ENCODE measurements at regions not wholly inside any gene's neighbourhood (a gene's known extent, or its start where the extent isn't known, plus 50 kb on each side); places are given as distances from the start of the nearest gene placed in this dataset.

- Mint-ChIP-seq H3K4me1 (ENCODE audit: low read depth) (no peaks in the 10 kb centered on the region), H3K4me3 (no peak overlapping the region), H3K36me3 (ENCODE audit: low read depth) (no peaks in the 10 kb centered on the region), H3K27ac (no peak overlapping the region), H3K27me3 (ENCODE audit: low read depth) (peaks cover 19% of the 10 kb centered on the region), H3K9me3 (peaks cover 4% of the 10 kb centered on the region)
- no peak for DNase-seq
- CTCF ChIA-PET, result interaction anchor here (1.1 kb wide), 1 partner anchor 51 kb away, joined by 6 read pairs; no protein-coding TSS in a partner anchor
- intact Hi-C loops (cut with micrococcal nuclease), result no loop called here
Measured at GRCh38 chr15:101590785-101591184, 61.4 kb downstream of the TM2D3 start.

DNA sequence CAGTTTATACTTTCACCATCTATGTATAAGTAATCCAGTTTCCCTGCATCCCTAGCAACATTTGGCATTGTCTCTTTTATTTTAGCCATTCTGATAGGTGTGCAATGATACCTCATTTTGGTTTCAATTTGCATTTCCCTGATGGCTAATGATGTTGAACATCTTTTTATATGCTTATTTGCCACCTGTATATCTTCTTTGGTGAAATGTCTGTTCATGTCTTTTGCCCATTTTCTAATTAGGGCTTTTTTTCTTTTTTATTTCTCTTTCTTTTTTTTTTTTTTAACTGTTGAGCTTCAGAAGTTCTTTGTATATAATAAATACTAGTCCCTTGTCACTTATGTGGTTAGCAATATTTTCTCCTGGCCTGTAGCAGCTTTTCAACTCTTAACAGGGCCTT lies 68.9 kb downstream of the TM2D3 start:
- Mint-ChIP-seq H3K36me3 (ENCODE audit: low read depth) (no peaks in the 10 kb centered on the region), H3K27me3 (ENCODE audit: low read depth) (peaks cover 36% of the 10 kb centered on the region), H3K4me3 (no peak overlapping the region), H3K27ac (no peak overlapping the region), H3K9me3 (peaks cover 4% of the 10 kb centered on the region), H3K4me1 (ENCODE audit: low read depth) (peaks cover 4% of the 10 kb centered on the region)
- CTCF ChIA-PET, result no interaction called here
- intact Hi-C loops (cut with micrococcal nuclease), result no loop called here
- no peak for DNase-seq

DNA sequence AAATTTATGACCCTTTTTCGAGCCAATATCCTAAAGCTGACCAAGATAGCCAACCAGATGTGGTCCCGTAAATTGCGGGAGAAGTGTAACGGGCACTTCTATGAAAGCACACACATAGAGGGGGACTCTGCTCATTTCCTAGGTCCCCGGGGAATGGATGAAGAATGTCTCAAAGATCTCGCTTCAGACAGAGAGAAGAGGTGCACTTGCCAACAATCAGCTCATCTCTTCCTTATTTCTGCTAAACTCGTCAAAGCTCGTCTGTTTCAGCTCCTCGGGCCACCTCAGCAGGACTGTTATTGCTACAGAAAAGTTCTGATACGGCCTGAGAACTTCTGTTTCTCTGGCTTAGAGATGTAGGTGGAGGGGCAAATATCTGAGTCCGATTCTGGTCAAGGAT lies 71.8 kb downstream of the TM2D3 start:
- Mint-ChIP-seq H3K4me1 (ENCODE audit: low read depth) (peaks cover 4% of the 10 kb centered on the region), H3K27ac (no peak overlapping the region), H3K27me3 (ENCODE audit: low read depth) (peaks cover 40% of the 10 kb centered on the region), H3K4me3 (no peak overlapping the region), H3K9me3 (peaks cover 4% of the 10 kb centered on the region), H3K36me3 (ENCODE audit: low read depth) (no peaks in the 10 kb centered on the region)
- CTCF ChIA-PET, result no interaction called here
- no peak for DNase-seq
- intact Hi-C loops (cut with micrococcal nuclease), result no loop called here

- peaks cover 40% of the 10 kb centered on the region for H3K27me3 Mint-ChIP-seq (ENCODE audit: low read depth)
- peaks cover 4% of the 10 kb centered on the region for H3K4me1 Mint-ChIP-seq (ENCODE audit: low read depth)
- H3K9me3 Mint-ChIP-seq, result peaks cover 4% of the 10 kb centered on the region
- H3K27ac Mint-ChIP-seq, result no peak overlapping the region
- intact Hi-C loops (cut with micrococcal nuclease), result no loop called here
- H3K4me3 Mint-ChIP-seq, result no peak overlapping the region
- no peak for DNase-seq
- CTCF ChIA-PET, result no interaction called here
- H3K36me3 Mint-ChIP-seq (ENCODE audit: low read depth), result no peaks in the 10 kb centered on the region
Measured at GRCh38 chr15:101579631-101580163, 72.5 kb downstream of the TM2D3 start.

DNA sequence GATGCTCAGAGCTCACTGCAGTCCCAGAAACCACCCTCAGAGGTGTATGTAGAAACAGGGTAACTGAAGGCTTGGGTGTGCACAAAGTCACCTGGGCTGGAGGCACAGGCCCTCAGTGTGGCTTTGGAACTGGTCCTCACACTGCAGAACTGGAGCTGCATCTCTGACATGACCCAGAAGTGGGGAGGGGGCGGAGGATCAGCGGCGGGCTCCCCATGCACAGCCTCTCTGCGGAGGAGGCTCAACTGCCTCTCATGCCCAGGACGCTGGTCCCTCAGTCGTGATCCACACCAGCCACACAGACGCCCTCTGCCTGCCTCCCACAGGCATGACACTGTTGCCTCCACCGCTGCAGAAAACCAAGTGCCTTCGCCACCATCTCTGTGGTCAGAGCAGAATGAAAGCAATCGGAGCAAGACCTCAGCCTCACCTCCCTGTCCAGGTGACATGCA lies 73.7 kb downstream of the TM2D3 start:
- CTCF ChIA-PET, result no interaction called here

DNA sequence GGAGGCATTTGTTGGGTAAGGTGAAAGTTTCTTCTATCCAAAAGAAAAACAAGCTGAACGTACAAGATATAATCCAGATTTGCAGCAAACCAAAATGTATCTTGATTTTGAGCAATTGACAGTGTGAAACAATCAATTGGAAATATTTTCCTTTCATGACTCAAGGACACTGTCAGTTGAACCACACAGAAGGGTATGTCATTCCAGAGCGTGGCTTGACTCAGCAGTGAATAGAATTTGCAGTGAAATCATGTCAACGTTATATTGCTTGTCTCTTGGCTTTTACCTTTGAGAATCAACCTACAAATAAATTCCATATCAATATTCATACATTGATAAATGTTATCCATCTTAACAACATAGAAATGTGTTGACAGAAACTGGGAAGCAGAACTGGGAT lies 78.2 kb downstream of the TM2D3 start:
- Mint-ChIP-seq H3K27ac (no peak overlapping the region), H3K36me3 (ENCODE audit: low read depth) (no peaks in the 10 kb centered on the region), H3K27me3 (ENCODE audit: low read depth) (peaks cover 21% of the 10 kb centered on the region), H3K4me1 (ENCODE audit: low read depth) (peaks cover 2% of the 10 kb centered on the region), H3K9me3 (no peaks in the 10 kb centered on the region), H3K4me3 (no peak overlapping the region)
- no peak for DNase-seq
- intact Hi-C loops (cut with micrococcal nuclease), result no loop called here
- CTCF ChIA-PET, result interaction anchor here (0.8 kb wide), 1 partner anchor 22 kb away, joined by 3 read pairs; no protein-coding TSS in a partner anchor

More for the DNA sequence above, 73.7 kb downstream of the TM2D3 start:
- intact Hi-C loops (cut with micrococcal nuclease), result no loop called here
- Mint-ChIP-seq H3K4me3 (no peak overlapping the region), H3K9me3 (peaks cover 2% of the 10 kb centered on the region), H3K27me3 (ENCODE audit: low read depth) (peaks cover 35% of the 10 kb centered on the region), H3K4me1 (ENCODE audit: low read depth) (peaks cover 4% of the 10 kb centered on the region), H3K36me3 (ENCODE audit: low read depth) (no peaks in the 10 kb centered on the region), H3K27ac (no peak overlapping the region)
- peak; percentile 27 for DNase-seq

GRCh38 chr15:101570241-101570640 lies 80.7 kb upstream of the PCSK6 start:
- Mint-ChIP-seq H3K27me3 (ENCODE audit: low read depth) (peaks cover 10% of the 10 kb centered on the region), H3K9me3 (no peaks in the 10 kb centered on the region), H3K27ac (no peak overlapping the region), H3K4me3 (no peak overlapping the region), H3K4me1 (ENCODE audit: low read depth) (no peaks in the 10 kb centered on the region), H3K36me3 (ENCODE audit: low read depth) (no peaks in the 10 kb centered on the region)
- CTCF ChIA-PET, result no interaction called here
- intact Hi-C loops (cut with micrococcal nuclease), result no loop called here
- DNase-seq, result no peak

- peaks cover 15% of the 10 kb centered on the region for H3K27me3 Mint-ChIP-seq (ENCODE audit: low read depth)
- H3K27ac Mint-ChIP-seq, result no peak overlapping the region
- CTCF ChIA-PET, result no interaction called here
- no peaks in the 10 kb centered on the region for H3K9me3 Mint-ChIP-seq
- DNase-seq, result no peak
- no peak overlapping the region for H3K4me3 Mint-ChIP-seq
- no peaks in the 10 kb centered on the region for H3K36me3 Mint-ChIP-seq (ENCODE audit: low read depth)
- intact Hi-C loops (cut with micrococcal nuclease), result no loop called here
- H3K4me1 Mint-ChIP-seq (ENCODE audit: low read depth), result no peaks in the 10 kb centered on the region
Measured at GRCh38 chr15:101568821-101569555, 79.5 kb upstream of the PCSK6 start.

DNA sequence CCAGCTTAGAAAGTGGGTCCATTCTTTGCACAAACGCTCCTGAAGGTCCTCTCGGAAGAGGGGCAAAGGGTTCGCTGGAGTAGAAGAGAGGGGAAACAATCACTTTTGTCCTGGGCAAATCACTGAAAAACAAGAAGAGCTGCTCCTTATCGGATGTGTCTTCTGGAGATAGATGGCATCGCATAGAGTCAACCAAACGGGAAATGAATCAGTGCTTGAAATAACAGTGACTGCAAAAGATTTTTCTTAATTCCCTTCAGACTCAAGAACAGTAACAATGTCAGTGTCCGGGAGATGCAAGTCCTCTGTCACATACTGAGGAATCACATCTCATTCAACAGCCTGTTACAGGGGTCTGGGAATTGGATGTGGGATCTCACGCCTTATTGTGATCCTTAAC lies 78.8 kb upstream of the PCSK6 start:
- CTCF ChIA-PET, result no interaction called here
- H3K27me3 Mint-ChIP-seq (ENCODE audit: low read depth), result peaks cover 11% of the 10 kb centered on the region
- no peak for DNase-seq

GRCh38 chr15:101566748-101567488 lies 77.4 kb upstream of the PCSK6 start:
- Mint-ChIP-seq H3K27me3 (ENCODE audit: low read depth) (peaks cover 11% of the 10 kb centered on the region), H3K36me3 (ENCODE audit: low read depth) (no peaks in the 10 kb centered on the region), H3K4me3 (no peak overlapping the region), H3K4me1 (ENCODE audit: low read depth) (no peaks in the 10 kb centered on the region), H3K9me3 (no peaks in the 10 kb centered on the region), H3K27ac (no peak overlapping the region)
- no peak for DNase-seq
- CTCF ChIA-PET, result interaction anchor here (0.6 kb wide), 1 partner anchor 60 kb away, joined by 5 read pairs; no protein-coding TSS in a partner anchor
- intact Hi-C loops (cut with micrococcal nuclease), result no loop called here

More for the DNA sequence above, 78.8 kb upstream of the PCSK6 start:
- Mint-ChIP-seq H3K4me3 (no peak overlapping the region), H3K27ac (no peak overlapping the region), H3K9me3 (no peaks in the 10 kb centered on the region), H3K4me1 (ENCODE audit: low read depth) (no peaks in the 10 kb centered on the region), H3K36me3 (ENCODE audit: low read depth) (no peaks in the 10 kb centered on the region)
- intact Hi-C loops (cut with micrococcal nuclease), result no loop called here

DNA sequence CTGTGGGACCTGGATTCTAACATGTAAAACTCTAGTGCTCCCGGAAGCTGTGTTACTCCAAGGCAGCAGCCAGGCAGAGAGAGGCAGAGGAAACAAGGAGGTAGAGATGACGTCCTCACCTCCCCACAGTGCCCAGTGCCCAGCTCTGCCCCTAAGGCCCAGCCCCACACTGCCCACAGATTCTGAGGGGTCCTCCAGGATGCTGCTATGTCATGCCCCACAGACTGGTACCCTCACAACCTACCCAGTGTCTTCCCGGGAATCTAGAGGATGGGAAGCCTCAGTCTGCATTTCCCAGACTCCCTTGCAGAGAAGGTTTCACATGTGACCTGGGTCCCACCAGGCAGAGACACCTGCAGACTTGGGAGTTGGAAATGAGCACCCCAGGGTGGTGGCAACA lies 75.9 kb upstream of the PCSK6 start:
- no peaks in the 10 kb centered on the region for H3K36me3 Mint-ChIP-seq (ENCODE audit: low read depth)
- peaks cover 14% of the 10 kb centered on the region for H3K27me3 Mint-ChIP-seq (ENCODE audit: low read depth)
- no peaks in the 10 kb centered on the region for H3K4me1 Mint-ChIP-seq (ENCODE audit: low read depth)
- DNase-seq, result no peak
- intact Hi-C loops (cut with micrococcal nuclease), result no loop called here
- H3K4me3 Mint-ChIP-seq, result no peak overlapping the region
- CTCF ChIA-PET, result interaction anchor here (0.8 kb wide), 1 partner anchor 48 kb away, joined by 3 read pairs; no protein-coding TSS in a partner anchor
- no peak overlapping the region for H3K27ac Mint-ChIP-seq
- no peaks in the 10 kb centered on the region for H3K9me3 Mint-ChIP-seq

- H3K36me3 Mint-ChIP-seq (ENCODE audit: low read depth), result no peaks in the 10 kb centered on the region
- DNase-seq, result no peak
- intact Hi-C loops (cut with micrococcal nuclease), result no loop called here
- no peaks in the 10 kb centered on the region for H3K9me3 Mint-ChIP-seq
- CTCF ChIA-PET, result no interaction called here
- H3K27ac Mint-ChIP-seq, result no peak overlapping the region
- H3K4me3 Mint-ChIP-seq, result no peak overlapping the region
- no peaks in the 10 kb centered on the region for H3K4me1 Mint-ChIP-seq (ENCODE audit: low read depth)
- peaks cover 16% of the 10 kb centered on the region for H3K27me3 Mint-ChIP-seq (ENCODE audit: low read depth)
Measured at GRCh38 chr15:101563176-101563796, 73.8 kb upstream of the PCSK6 start.
